ENCODE measurements at regions not wholly inside any gene's neighbourhood (a gene's known extent, or its start where the extent isn't known, plus 50 kb on each side); places are given as distances from the start of the nearest gene placed in this dataset.

DNA sequence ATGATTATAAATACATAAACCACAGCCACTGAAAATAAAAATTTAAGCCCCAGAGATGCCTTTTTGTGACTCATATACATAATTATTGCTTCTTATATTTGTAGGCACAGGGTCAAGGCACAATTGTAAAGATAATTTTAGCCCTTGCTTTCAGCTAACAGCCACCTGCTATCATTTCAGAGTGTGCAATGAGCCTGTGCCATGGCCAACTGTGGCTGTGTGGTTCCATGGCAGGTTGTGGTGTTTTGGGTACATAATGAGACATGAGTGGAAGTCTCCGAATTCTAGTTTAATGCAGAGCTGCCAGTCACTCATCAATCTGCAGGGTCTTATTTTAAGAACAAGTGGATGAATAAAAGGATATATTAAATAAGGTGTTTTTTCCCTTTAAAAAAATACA, 346.9 kb upstream of the SNX7 start:
- Histone ChIP-seq H3K27ac (no peak overlapping the region), H3K9me3 (no peaks in the 10 kb centered on the region), H3K4me1 (no peaks in the 10 kb centered on the region), H3K4me3 (no peak overlapping the region), H3K36me3 (no peaks in the 10 kb centered on the region), H3K27me3 (no peaks in the 10 kb centered on the region)
- DNase-seq (ENCODE audit: low spot score in 2 of 2) = no peak
- intact Hi-C loops (cut with DNase I; ENCODE audit: low total_unique reads) = no loop called here
- no peak for TF ChIP-seq POLR2A (IDR thresholded peaks at IDR 0.05)
- TF ChIP-seq POLR2AphosphoS5 (IDR thresholded peaks at IDR 0.05) = no peak

DNA sequence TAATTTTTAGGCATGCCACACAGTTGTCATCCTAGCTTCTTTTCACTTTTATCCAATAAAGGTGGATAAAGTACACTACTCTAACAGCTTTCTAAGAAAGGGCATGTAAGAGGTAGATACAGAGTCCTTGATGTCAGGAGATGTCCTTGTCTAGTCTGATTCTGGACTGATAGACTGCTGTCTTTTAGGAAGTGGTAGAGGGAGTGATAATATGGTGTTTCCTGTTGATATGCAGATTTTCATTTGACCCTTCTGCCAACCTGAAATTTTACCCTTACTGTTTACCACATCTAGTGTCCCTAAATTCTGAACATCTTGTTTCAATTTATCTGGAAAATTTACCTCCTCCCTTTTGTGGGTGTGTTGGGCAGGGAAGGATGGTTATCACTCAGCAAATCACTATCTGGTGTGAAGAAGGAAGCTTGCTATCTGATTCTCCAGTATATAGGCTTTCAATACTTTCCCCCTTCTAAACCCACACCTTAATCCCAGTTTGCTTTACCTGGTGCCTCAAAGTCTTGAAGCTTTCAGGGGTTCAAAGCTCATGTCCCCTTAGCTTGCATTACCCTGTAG, 354.9 kb upstream of the SNX7 start:
- H3K27ac ChIP-seq = no peak overlapping the region
- H3K36me3 ChIP-seq = no peaks in the 10 kb centered on the region
- no peaks in the 10 kb centered on the region for H3K9me3 ChIP-seq
- H3K27me3 ChIP-seq = no peaks in the 10 kb centered on the region
- no peaks in the 10 kb centered on the region for H3K4me1 ChIP-seq
- no peak for DNase-seq (ENCODE audit: low spot score in 2 of 2)
- TF ChIP-seq POLR2A (IDR thresholded peaks at IDR 0.05) = no peak
- TF ChIP-seq, protein P1, sequence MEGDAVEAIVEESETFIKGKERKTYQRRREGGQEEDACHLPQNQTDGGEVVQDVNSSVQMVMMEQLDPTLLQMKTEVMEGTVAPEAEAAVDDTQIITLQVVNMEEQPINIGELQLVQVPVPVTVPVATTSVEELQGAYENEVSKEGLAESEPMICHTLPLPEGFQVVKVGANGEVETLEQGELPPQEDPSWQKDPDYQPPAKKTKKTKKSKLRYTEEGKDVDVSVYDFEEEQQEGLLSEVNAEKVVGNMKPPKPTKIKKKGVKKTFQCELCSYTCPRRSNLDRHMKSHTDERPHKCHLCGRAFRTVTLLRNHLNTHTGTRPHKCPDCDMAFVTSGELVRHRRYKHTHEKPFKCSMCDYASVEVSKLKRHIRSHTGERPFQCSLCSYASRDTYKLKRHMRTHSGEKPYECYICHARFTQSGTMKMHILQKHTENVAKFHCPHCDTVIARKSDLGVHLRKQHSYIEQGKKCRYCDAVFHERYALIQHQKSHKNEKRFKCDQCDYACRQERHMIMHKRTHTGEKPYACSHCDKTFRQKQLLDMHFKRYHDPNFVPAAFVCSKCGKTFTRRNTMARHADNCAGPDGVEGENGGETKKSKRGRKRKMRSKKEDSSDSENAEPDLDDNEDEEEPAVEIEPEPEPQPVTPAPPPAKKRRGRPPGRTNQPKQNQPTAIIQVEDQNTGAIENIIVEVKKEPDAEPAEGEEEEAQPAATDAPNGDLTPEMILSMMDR (IDR thresholded peaks at IDR 0.05) = no peak
- intact Hi-C loops (cut with DNase I; ENCODE audit: low total_unique reads) = no loop called here
- no peak overlapping the region for H3K4me3 ChIP-seq

DNA sequence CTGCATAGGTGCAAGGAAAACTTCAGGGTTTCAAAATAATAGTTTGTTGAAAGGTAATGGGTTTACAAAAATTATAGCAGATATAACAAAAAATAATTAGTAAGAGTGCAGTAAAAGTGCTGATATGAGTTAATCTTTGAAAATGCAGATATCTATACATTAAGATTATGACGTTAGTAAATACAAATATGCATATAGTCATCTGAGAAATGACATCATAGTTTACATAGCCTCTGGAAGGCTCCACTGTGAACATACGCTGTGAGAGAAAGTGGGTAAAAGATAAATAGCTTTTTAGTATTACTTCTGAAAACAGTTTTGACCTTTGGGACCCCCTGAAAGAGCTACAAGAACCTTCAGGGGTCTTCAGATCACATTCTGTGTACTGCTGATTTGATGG, 356.2 kb upstream of the SNX7 start:
- Histone ChIP-seq H3K4me1 (no peaks in the 10 kb centered on the region), H3K9me3 (no peaks in the 10 kb centered on the region), H3K27ac (no peak overlapping the region), H3K36me3 (no peaks in the 10 kb centered on the region), H3K27me3 (no peaks in the 10 kb centered on the region), H3K4me3 (no peak overlapping the region)
- no peak for DNase-seq (ENCODE audit: low spot score in 2 of 2)
- TF ChIP-seq, protein P1 (IDR thresholded peaks at IDR 0.05) = no peak
- TF ChIP-seq POLR2AphosphoS5 (IDR thresholded peaks at IDR 0.05) = no peak
- TF ChIP-seq POLR2A (IDR thresholded peaks at IDR 0.05) = no peak
- intact Hi-C loops (cut with DNase I; ENCODE audit: low total_unique reads) = no loop called here

DNA sequence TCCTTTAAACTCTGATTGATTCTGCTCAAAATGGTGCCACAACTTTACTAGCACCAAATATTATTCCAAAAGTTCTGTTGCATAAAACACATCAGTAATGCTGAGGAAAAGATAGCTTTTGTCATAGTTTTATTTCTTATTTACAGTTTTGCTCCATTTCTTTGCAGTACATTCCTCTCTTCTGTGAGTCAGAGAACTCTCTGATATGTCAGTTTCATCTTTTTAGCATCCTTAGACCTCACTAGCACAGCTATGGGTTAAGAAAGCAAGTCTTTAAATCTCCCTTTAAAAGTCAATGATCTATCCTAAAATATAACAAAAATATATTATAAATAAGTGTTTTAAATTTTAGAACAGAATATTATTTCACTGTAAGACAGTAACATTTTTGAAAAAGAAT, 356.6 kb upstream of the SNX7 start:
- Histone ChIP-seq H3K27me3 (no peaks in the 10 kb centered on the region), H3K4me3 (no peak overlapping the region), H3K27ac (no peak overlapping the region), H3K4me1 (no peaks in the 10 kb centered on the region), H3K36me3 (no peaks in the 10 kb centered on the region), H3K9me3 (no peaks in the 10 kb centered on the region)
- no peak for TF ChIP-seq POLR2A (IDR thresholded peaks at IDR 0.05)
- TF ChIP-seq POLR2AphosphoS5 (IDR thresholded peaks at IDR 0.05) = no peak
- TF ChIP-seq, protein P1 (IDR thresholded peaks at IDR 0.05) = no peak
- intact Hi-C loops (cut with DNase I; ENCODE audit: low total_unique reads) = no loop called here
- no peak for DNase-seq (ENCODE audit: low spot score in 2 of 2)

DNA sequence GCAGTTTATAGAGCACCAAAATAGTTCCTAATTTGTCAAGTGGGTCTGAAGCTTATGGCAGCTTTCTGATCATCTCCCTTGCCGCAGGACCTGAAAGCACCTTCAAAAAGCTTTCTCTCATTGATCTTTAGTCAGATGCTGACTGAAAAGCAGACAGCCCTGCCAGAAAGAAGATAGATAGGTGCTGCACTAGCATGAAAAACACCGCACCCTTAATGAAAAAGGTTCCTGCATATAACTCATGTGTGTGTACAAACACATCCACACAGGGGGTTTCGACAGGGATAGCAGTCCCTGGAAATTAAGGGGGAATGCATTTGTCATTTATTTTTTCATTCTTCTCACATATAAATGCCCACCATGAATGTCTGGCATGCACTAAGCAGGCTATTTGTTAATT, 361.7 kb upstream of the SNX7 start:
- Histone ChIP-seq H3K36me3 (no peaks in the 10 kb centered on the region), H3K4me1 (no peaks in the 10 kb centered on the region), H3K4me3 (no peak overlapping the region), H3K9me3 (no peaks in the 10 kb centered on the region), H3K27ac (no peak overlapping the region), H3K27me3 (no peaks in the 10 kb centered on the region)
- no peak for DNase-seq (ENCODE audit: low spot score in 2 of 2)
- no peak for TF ChIP-seq POLR2AphosphoS5 (IDR thresholded peaks at IDR 0.05)
- TF ChIP-seq, protein P1 (IDR thresholded peaks at IDR 0.05) = no peak
- TF ChIP-seq POLR2A (IDR thresholded peaks at IDR 0.05) = no peak
- intact Hi-C loops (cut with DNase I; ENCODE audit: low total_unique reads) = no loop called here

DNA sequence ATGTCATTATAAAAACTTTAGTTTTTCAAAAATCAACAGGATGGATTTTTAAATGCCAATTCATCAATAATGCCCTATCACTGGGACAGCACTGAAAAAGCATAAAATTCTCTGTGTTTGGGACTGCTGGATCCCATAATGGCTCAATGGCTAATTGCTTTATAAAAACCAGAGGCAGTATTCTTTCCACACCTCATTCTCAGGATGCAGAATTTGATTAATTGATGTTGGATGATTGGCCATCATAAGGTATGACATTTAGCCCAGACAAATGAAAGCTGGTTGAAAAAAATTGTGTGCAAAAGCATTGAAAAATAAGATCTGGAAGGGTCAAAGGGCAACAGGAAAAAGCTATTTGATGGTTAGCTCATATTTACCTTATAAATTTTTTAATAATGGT, 362.2 kb upstream of the SNX7 start:
- H3K27me3 ChIP-seq = no peaks in the 10 kb centered on the region
- DNase-seq (ENCODE audit: low spot score in 2 of 2) = no peak
- intact Hi-C loops (cut with DNase I; ENCODE audit: low total_unique reads) = no loop called here

More for the DNA sequence above, 362.2 kb upstream of the SNX7 start:
- H3K4me3 ChIP-seq = no peak overlapping the region
- H3K9me3 ChIP-seq = no peaks in the 10 kb centered on the region
- TF ChIP-seq POLR2A (IDR thresholded peaks at IDR 0.05) (no peak), POLR2AphosphoS5 (IDR thresholded peaks at IDR 0.05) (no peak)
- TF ChIP-seq, protein P1 (IDR thresholded peaks at IDR 0.05) = no peak
- H3K27ac ChIP-seq = no peak overlapping the region
- no peaks in the 10 kb centered on the region for H3K36me3 ChIP-seq
- no peaks in the 10 kb centered on the region for H3K4me1 ChIP-seq
